Breast epithelium (tissue), 4 donors: ENCODE measurements at regions not wholly inside any gene's neighbourhood (a gene's known extent, or its start where the extent isn't known, plus 50 kb on each side); places are given as distances from the start of the nearest gene placed in this dataset.

Experiments
- DNase-seq, 2 donors: peaks; one replicate each; pipeline ENCODE4 v3.0.0-alpha.2; 2019; ENCODE audit warnings: low spot score in 2 of 2
- H3K27ac ChIP-seq, 2 donors: fragments of 200-600 bp; sonication (generic) in 1 of 2; one replicate each; pipeline ENCODE4 v1.5.1; 2016 to 2019; ENCODE audit warnings: mild to moderate bottlenecking in 1 of 2
- H3K27me3 ChIP-seq, 2 donors: fragments of 200-600 bp; sonication (generic) in 1 of 2; one replicate each; pipeline versions ENCODE4 v1.5.1 to v1.6.0; 2017 to 2019; ENCODE audit warnings: control low read depth in 1 of 2, mild to moderate bottlenecking in 1 of 2
- H3K36me3 ChIP-seq: fragments of 200-600 bp; one replicate; pipeline ENCODE4 v1.5.1; 2019
- H3K4me1 ChIP-seq, 2 donors: fragments of 200-600 bp; sonication (generic); one replicate each; pipeline ENCODE4 v1.5.1; 2016 to 2019; ENCODE audit warnings: control low read depth in 1 of 2
- H3K4me3 ChIP-seq, 3 donors: fragments of 200-600 bp; sonication (generic); 1 replicate in 2 of 3; 2 replicates in 1 of 3; pipeline ENCODE4 v1.5.1; 2016 to 2019; ENCODE audit warnings: mild to moderate bottlenecking in 3 of 3, moderate library complexity in 2 of 3
- H3K9me3 ChIP-seq, 2 donors: fragments of 200-600 bp; sonication (generic) in 1 of 2; one replicate each; pipeline ENCODE4 v1.5.1; 2016 to 2019; ENCODE audit warnings: control low read depth in 1 of 2
- POLR2A ChIP-seq: fragments of 450-650 bp; IDR thresholded peaks from one replicate; pipeline ENCODE4 v1.6.1; 2016; ENCODE audit warnings: antibody characterized with exemption, mild to moderate bottlenecking, moderate library complexity
- POLR2AphosphoS5 ChIP-seq, 3 donors: sonication (generic); formaldehyde crosslinking; IDR thresholded peaks; one replicate each; pipeline ENCODE4 v1.6.1; 2017; ENCODE audit warnings: antibody characterized with exemption in 3 of 3
- intact Hi-C: fragments of 100-400 bp; cut with DNase I; formaldehyde crosslinking; loops from one replicate; pipeline ENCODE4 v1.15.1; 2023; ENCODE audit warnings: low total_unique reads
- TF ChIP-seq, protein P1 (sequence below), 3 donors: fragments of 450-650 bp; IDR thresholded peaks; one replicate each; pipeline ENCODE4 v1.5.1; 2016 to 2017; ENCODE audit warnings: antibody characterized with exemption in 3 of 3, mild to moderate bottlenecking in 3 of 3, moderate library complexity in 3 of 3

- intact Hi-C loops = no loop called here
Measured at GRCh38 chr5:118185018-118185417, 803.3 kb downstream of the DTWD2 start.

GRCh38 chr5:118176146-118176545 lies 812.2 kb downstream of the DTWD2 start:
- intact Hi-C loops = no loop called here
- Histone ChIP-seq H3K36me3 (no peaks in the 10 kb centered on the region), H3K4me3 (no peak overlapping the region), H3K9me3 (no peaks in the 10 kb centered on the region), H3K27me3 (no peaks in the 10 kb centered on the region), H3K4me1 (no peaks in the 10 kb centered on the region), H3K27ac (no peak overlapping the region)
- no peak for DNase-seq
- no peak for TF ChIP-seq POLR2AphosphoS5 (IDR thresholded peaks at IDR 0.05)
- TF ChIP-seq POLR2A = no peak
- TF ChIP-seq, protein P1, sequence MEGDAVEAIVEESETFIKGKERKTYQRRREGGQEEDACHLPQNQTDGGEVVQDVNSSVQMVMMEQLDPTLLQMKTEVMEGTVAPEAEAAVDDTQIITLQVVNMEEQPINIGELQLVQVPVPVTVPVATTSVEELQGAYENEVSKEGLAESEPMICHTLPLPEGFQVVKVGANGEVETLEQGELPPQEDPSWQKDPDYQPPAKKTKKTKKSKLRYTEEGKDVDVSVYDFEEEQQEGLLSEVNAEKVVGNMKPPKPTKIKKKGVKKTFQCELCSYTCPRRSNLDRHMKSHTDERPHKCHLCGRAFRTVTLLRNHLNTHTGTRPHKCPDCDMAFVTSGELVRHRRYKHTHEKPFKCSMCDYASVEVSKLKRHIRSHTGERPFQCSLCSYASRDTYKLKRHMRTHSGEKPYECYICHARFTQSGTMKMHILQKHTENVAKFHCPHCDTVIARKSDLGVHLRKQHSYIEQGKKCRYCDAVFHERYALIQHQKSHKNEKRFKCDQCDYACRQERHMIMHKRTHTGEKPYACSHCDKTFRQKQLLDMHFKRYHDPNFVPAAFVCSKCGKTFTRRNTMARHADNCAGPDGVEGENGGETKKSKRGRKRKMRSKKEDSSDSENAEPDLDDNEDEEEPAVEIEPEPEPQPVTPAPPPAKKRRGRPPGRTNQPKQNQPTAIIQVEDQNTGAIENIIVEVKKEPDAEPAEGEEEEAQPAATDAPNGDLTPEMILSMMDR (IDR thresholded peaks at IDR 0.05) = no peak

More at GRCh38 chr5:118185018-118185417, 803.3 kb downstream of the DTWD2 start:
- H3K4me3 ChIP-seq = no peak overlapping the region
- no peaks in the 10 kb centered on the region for H3K4me1 ChIP-seq
- no peak overlapping the region for H3K27ac ChIP-seq
- no peak for TF ChIP-seq POLR2A
- TF ChIP-seq POLR2AphosphoS5 (IDR thresholded peaks at IDR 0.05) = no peak
- TF ChIP-seq, protein P1 (IDR thresholded peaks at IDR 0.05) = no peak
- no peaks in the 10 kb centered on the region for H3K9me3 ChIP-seq
- no peaks in the 10 kb centered on the region for H3K27me3 ChIP-seq
- DNase-seq = no peak
- no peaks in the 10 kb centered on the region for H3K36me3 ChIP-seq

DNA sequence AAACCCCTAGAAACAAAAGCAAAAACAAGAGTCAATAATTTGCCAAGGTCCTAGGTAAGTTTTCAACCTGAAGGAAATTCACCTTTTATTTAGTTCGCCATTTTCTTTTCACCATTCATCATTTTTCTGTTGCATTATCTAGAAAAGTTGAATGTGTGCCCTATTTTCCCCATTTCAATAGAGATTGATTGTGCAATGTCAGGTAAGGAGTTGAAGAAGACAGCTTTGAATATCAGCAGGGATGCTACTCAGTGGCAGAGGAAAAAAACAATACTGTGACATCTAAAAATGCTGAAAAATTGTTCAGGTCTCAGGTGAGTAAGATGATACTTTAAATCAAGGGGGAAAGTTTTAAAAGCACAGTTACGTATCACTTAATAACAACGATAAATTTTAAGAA lies 813.7 kb downstream of the DTWD2 start:
- TF ChIP-seq, protein P1 (IDR thresholded peaks at IDR 0.05) = no peak
- no peak for TF ChIP-seq POLR2A
- no peak for TF ChIP-seq POLR2AphosphoS5 (IDR thresholded peaks at IDR 0.05)
- no peaks in the 10 kb centered on the region for H3K36me3 ChIP-seq
- H3K27me3 ChIP-seq = no peaks in the 10 kb centered on the region
- no peaks in the 10 kb centered on the region for H3K9me3 ChIP-seq
- intact Hi-C loops = no loop called here
- no peak for DNase-seq
- no peaks in the 10 kb centered on the region for H3K4me1 ChIP-seq
- no peak overlapping the region for H3K4me3 ChIP-seq
- no peak overlapping the region for H3K27ac ChIP-seq

GRCh38 chr5:118173340-118173739 lies 815.0 kb downstream of the DTWD2 start:
- no peaks in the 10 kb centered on the region for H3K4me1 ChIP-seq
- H3K9me3 ChIP-seq = no peaks in the 10 kb centered on the region
- TF ChIP-seq POLR2AphosphoS5 (IDR thresholded peaks at IDR 0.05) = no peak
- TF ChIP-seq, protein P1 (IDR thresholded peaks at IDR 0.05) = no peak
- no peak for TF ChIP-seq POLR2A
- H3K4me3 ChIP-seq = no peak overlapping the region
- no peak for DNase-seq
- H3K27me3 ChIP-seq = no peaks in the 10 kb centered on the region
- no peak overlapping the region for H3K27ac ChIP-seq
- intact Hi-C loops = no loop called here
- H3K36me3 ChIP-seq = no peaks in the 10 kb centered on the region

- H3K4me1 ChIP-seq = no peaks in the 10 kb centered on the region
- no peak overlapping the region for H3K27ac ChIP-seq
- intact Hi-C loops = no loop called here
- H3K36me3 ChIP-seq = no peaks in the 10 kb centered on the region
- H3K27me3 ChIP-seq = no peaks in the 10 kb centered on the region
- TF ChIP-seq, protein P1 (IDR thresholded peaks at IDR 0.05) = no peak
- TF ChIP-seq POLR2AphosphoS5 (IDR thresholded peaks at IDR 0.05) (no peak), POLR2A (no peak)
- DNase-seq = no peak
- no peaks in the 10 kb centered on the region for H3K9me3 ChIP-seq
- H3K4me3 ChIP-seq = no peak overlapping the region
Measured at GRCh38 chr5:118165619-118166018, 822.7 kb downstream of the DTWD2 start.
